ENCODE measurements at regions not wholly inside any gene's neighbourhood (a gene's known extent, or its start where the extent isn't known, plus 50 kb on each side); places are given as distances from the start of the nearest gene placed in this dataset.

- Mint-ChIP-seq H3K36me3 (ENCODE audit: low read depth) (no peaks in the 10 kb centered on the region), H3K27ac (no peak overlapping the region), H3K9me3 (peaks cover 3% of the 10 kb centered on the region), H3K27me3 (ENCODE audit: low read depth) (no peaks in the 10 kb centered on the region), H3K4me3 (no peak overlapping the region), H3K4me1 (ENCODE audit: low read depth) (no peaks in the 10 kb centered on the region)
- intact Hi-C loops (cut with micrococcal nuclease), result no loop called here
- DNase-seq, result no peak
- CTCF ChIA-PET, result no interaction called here
Measured at GRCh38 chr1:81226603-81226928, 574.2 kb upstream of the ADGRL2 start.

- CTCF ChIA-PET, result no interaction called here
- intact Hi-C loops (cut with micrococcal nuclease), result no loop called here
- H3K36me3 Mint-ChIP-seq (ENCODE audit: low read depth), result no peaks in the 10 kb centered on the region
- H3K9me3 Mint-ChIP-seq, result peaks cover 5% of the 10 kb centered on the region
- H3K4me3 Mint-ChIP-seq, result no peak overlapping the region
- no peak overlapping the region for H3K27ac Mint-ChIP-seq
- DNase-seq, result no peak
- no peaks in the 10 kb centered on the region for H3K27me3 Mint-ChIP-seq (ENCODE audit: low read depth)
- no peaks in the 10 kb centered on the region for H3K4me1 Mint-ChIP-seq (ENCODE audit: low read depth)
Measured at GRCh38 chr1:81225789-81226602, 574.7 kb upstream of the ADGRL2 start.

GRCh38 chr1:81224222-81224621 is 576.5 kb upstream of the ADGRL2 start:
- no peak overlapping the region for H3K27ac Mint-ChIP-seq
- H3K4me3 Mint-ChIP-seq, result no peak overlapping the region
- CTCF ChIA-PET, result no interaction called here
- H3K36me3 Mint-ChIP-seq (ENCODE audit: low read depth), result no peaks in the 10 kb centered on the region
- no peaks in the 10 kb centered on the region for H3K4me1 Mint-ChIP-seq (ENCODE audit: low read depth)
- no peaks in the 10 kb centered on the region for H3K27me3 Mint-ChIP-seq (ENCODE audit: low read depth)
- H3K9me3 Mint-ChIP-seq, result peaks cover 5% of the 10 kb centered on the region
- DNase-seq, result no peak
- intact Hi-C loops (cut with micrococcal nuclease), result no loop called here

- no peaks in the 10 kb centered on the region for H3K27me3 Mint-ChIP-seq (ENCODE audit: low read depth)
- no peak overlapping the region for H3K27ac Mint-ChIP-seq
- no peaks in the 10 kb centered on the region for H3K4me1 Mint-ChIP-seq (ENCODE audit: low read depth)
- H3K36me3 Mint-ChIP-seq (ENCODE audit: low read depth), result no peaks in the 10 kb centered on the region
- no peak for DNase-seq
- H3K9me3 Mint-ChIP-seq, result peaks cover 5% of the 10 kb centered on the region
- no peak overlapping the region for H3K4me3 Mint-ChIP-seq
- CTCF ChIA-PET, result no interaction called here
- intact Hi-C loops (cut with micrococcal nuclease), result no loop called here
Measured at GRCh38 chr1:81221564-81221963, 579.2 kb upstream of the ADGRL2 start.

GRCh38 chr1:81220614-81221071 is 580.1 kb upstream of the ADGRL2 start:
- H3K4me1 Mint-ChIP-seq (ENCODE audit: low read depth), result no peaks in the 10 kb centered on the region
- no peak for DNase-seq
- CTCF ChIA-PET, result no interaction called here
- no peak overlapping the region for H3K27ac Mint-ChIP-seq
- peaks cover 4% of the 10 kb centered on the region for H3K9me3 Mint-ChIP-seq
- H3K36me3 Mint-ChIP-seq (ENCODE audit: low read depth), result no peaks in the 10 kb centered on the region
- H3K27me3 Mint-ChIP-seq (ENCODE audit: low read depth), result no peaks in the 10 kb centered on the region
- intact Hi-C loops (cut with micrococcal nuclease), result no loop called here
- no peak overlapping the region for H3K4me3 Mint-ChIP-seq

- no peak for DNase-seq
- no peaks in the 10 kb centered on the region for H3K4me1 Mint-ChIP-seq (ENCODE audit: low read depth)
- no peak overlapping the region for H3K27ac Mint-ChIP-seq
- H3K9me3 Mint-ChIP-seq, result peaks cover 3% of the 10 kb centered on the region
- CTCF ChIA-PET, result no interaction called here
- no peaks in the 10 kb centered on the region for H3K27me3 Mint-ChIP-seq (ENCODE audit: low read depth)
- H3K4me3 Mint-ChIP-seq, result no peak overlapping the region
- no peaks in the 10 kb centered on the region for H3K36me3 Mint-ChIP-seq (ENCODE audit: low read depth)
- intact Hi-C loops (cut with micrococcal nuclease), result no loop called here
Measured at GRCh38 chr1:81217058-81217457, 583.7 kb upstream of the ADGRL2 start.

- Mint-ChIP-seq H3K4me1 (ENCODE audit: low read depth) (no peaks in the 10 kb centered on the region), H3K36me3 (ENCODE audit: low read depth) (no peaks in the 10 kb centered on the region), H3K27me3 (ENCODE audit: low read depth) (no peaks in the 10 kb centered on the region), H3K9me3 (peaks cover 1% of the 10 kb centered on the region), H3K4me3 (no peak overlapping the region), H3K27ac (no peak overlapping the region)
- no peak for DNase-seq
- intact Hi-C loops (cut with micrococcal nuclease), result no loop called here
- CTCF ChIA-PET, result no interaction called here
Measured at GRCh38 chr1:81213279-81213678, 587.5 kb upstream of the ADGRL2 start.

GRCh38 chr1:81209461-81209860 is 591.3 kb upstream of the ADGRL2 start:
- no peak for DNase-seq
- CTCF ChIA-PET, result no interaction called here
- H3K4me1 Mint-ChIP-seq (ENCODE audit: low read depth), result no peaks in the 10 kb centered on the region
- H3K27ac Mint-ChIP-seq, result no peak overlapping the region
- no peaks in the 10 kb centered on the region for H3K9me3 Mint-ChIP-seq
- intact Hi-C loops (cut with micrococcal nuclease), result no loop called here
- H3K27me3 Mint-ChIP-seq (ENCODE audit: low read depth), result no peaks in the 10 kb centered on the region
- H3K36me3 Mint-ChIP-seq (ENCODE audit: low read depth), result no peaks in the 10 kb centered on the region
- no peak overlapping the region for H3K4me3 Mint-ChIP-seq

- Mint-ChIP-seq H3K27me3 (ENCODE audit: low read depth) (no peaks in the 10 kb centered on the region), H3K9me3 (no peaks in the 10 kb centered on the region), H3K4me1 (ENCODE audit: low read depth) (no peaks in the 10 kb centered on the region), H3K27ac (no peak overlapping the region), H3K4me3 (no peak overlapping the region), H3K36me3 (ENCODE audit: low read depth) (no peaks in the 10 kb centered on the region)
- intact Hi-C loops (cut with micrococcal nuclease), result no loop called here
- no peak for DNase-seq
- CTCF ChIA-PET, result no interaction called here
Measured at GRCh38 chr1:81208441-81208840, 592.3 kb upstream of the ADGRL2 start.

- no peaks in the 10 kb centered on the region for H3K9me3 Mint-ChIP-seq
- CTCF ChIA-PET, result no interaction called here
- H3K36me3 Mint-ChIP-seq (ENCODE audit: low read depth), result no peaks in the 10 kb centered on the region
- no peak for DNase-seq
- H3K4me1 Mint-ChIP-seq (ENCODE audit: low read depth), result no peaks in the 10 kb centered on the region
- intact Hi-C loops (cut with micrococcal nuclease), result no loop called here
- no peaks in the 10 kb centered on the region for H3K27me3 Mint-ChIP-seq (ENCODE audit: low read depth)
- no peak overlapping the region for H3K4me3 Mint-ChIP-seq
- no peak overlapping the region for H3K27ac Mint-ChIP-seq
Measured at GRCh38 chr1:81205956-81206355, 594.8 kb upstream of the ADGRL2 start.

- Mint-ChIP-seq H3K9me3 (no peaks in the 10 kb centered on the region), H3K4me3 (no peak overlapping the region), H3K4me1 (ENCODE audit: low read depth) (no peaks in the 10 kb centered on the region), H3K36me3 (ENCODE audit: low read depth) (no peaks in the 10 kb centered on the region), H3K27me3 (ENCODE audit: low read depth) (no peaks in the 10 kb centered on the region), H3K27ac (no peak overlapping the region)
- intact Hi-C loops (cut with micrococcal nuclease), result no loop called here
- CTCF ChIA-PET, result no interaction called here
- no peak for DNase-seq
Measured at GRCh38 chr1:81201779-81202178, 599.0 kb upstream of the ADGRL2 start.

GRCh38 chr1:81197591-81197990 is 603.1 kb upstream of the ADGRL2 start:
- Mint-ChIP-seq H3K36me3 (ENCODE audit: low read depth) (no peaks in the 10 kb centered on the region), H3K4me1 (ENCODE audit: low read depth) (no peaks in the 10 kb centered on the region), H3K9me3 (peaks cover 1% of the 10 kb centered on the region), H3K27me3 (ENCODE audit: low read depth) (no peaks in the 10 kb centered on the region), H3K4me3 (no peak overlapping the region), H3K27ac (no peak overlapping the region)
- DNase-seq, result no peak
- intact Hi-C loops (cut with micrococcal nuclease), result no loop called here
- CTCF ChIA-PET, result no interaction called here

- Mint-ChIP-seq H3K27me3 (ENCODE audit: low read depth) (no peaks in the 10 kb centered on the region), H3K4me1 (ENCODE audit: low read depth) (no peaks in the 10 kb centered on the region), H3K4me3 (no peak overlapping the region), H3K27ac (no peak overlapping the region), H3K9me3 (peaks cover 1% of the 10 kb centered on the region), H3K36me3 (ENCODE audit: low read depth) (no peaks in the 10 kb centered on the region)
- DNase-seq, result no peak
- CTCF ChIA-PET, result no interaction called here
- intact Hi-C loops (cut with micrococcal nuclease), result no loop called here
Measured at GRCh38 chr1:81192647-81193642, 607.8 kb upstream of the ADGRL2 start.
